AG08395 (cell line): ENCODE measurements at regions not wholly inside any gene's neighbourhood (a gene's known extent, or its start where the extent isn't known, plus 50 kb on each side); places are given as distances from the start of the nearest gene placed in this dataset.
"Not testable (repeated sequence)": the region's sequence is repeated elsewhere in the genome, so short reads cannot be mapped to it uniquely, and the experiment has no call there.

Experiments used
- DNase-seq: peaks from one replicate; pipeline ENCODE4 v3.0.0; 2012; ENCODE audit warnings: mixed read lengths, low spot score

DNA sequence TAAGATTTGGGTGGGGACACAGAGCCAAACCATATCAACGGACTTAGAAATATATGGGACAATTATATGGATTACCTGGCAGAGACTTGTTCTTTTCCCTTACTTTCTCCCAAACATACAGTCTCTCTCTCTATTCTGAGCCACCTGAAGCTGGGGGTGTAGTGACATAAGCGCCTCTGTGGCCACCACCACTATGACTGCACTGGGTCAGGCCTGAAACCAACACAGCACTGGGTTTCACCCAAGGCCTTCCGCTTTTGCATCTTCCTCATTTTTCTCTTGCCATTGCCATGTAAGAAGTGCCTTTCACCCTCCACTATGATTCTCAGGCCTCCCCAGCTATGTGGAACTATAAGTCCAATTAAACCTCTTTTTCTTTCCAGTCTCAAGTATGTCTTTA, 514.5 kb upstream of the FOXG1 start:
- DNase-seq = not testable (repeated sequence)

DNA sequence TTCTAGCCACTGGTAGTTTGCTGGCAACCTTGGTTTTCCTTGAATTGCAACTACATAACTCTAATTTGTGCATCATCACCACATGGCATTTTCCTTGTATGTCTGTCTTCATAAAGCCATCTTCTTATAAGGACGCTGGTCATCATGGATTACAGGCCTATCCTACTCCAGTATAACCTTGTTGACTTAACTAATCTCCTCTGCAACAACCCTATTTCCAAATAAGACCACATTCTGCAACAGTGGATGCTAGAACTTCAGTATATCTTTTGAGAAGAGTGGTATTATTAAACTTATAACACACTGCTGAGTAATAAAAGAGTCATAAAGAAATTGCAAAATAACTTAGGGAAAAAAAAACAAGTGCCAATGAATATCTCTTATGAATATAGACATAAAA, 511.8 kb upstream of the FOXG1 start:
- no peak for DNase-seq

DNA sequence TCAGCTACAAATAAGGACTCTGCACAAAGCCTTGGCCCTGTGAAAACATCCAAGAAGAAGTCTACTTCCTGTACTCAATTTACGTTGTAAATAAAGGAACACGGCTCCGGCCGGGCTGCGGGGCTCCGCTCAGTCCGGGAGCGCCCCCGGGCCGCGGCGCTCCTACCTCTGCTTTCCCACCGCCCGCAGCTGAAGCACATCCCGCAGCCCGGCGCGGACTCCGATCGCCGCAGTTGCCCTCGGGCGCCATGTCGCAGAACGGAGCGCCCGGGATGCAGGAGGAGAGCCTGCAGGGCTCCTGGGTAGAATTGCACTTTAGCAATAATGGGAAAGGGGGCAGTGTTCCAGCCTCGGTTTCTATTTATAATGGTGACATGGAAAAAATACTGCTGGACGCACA, 502.3 kb upstream of the FOXG1 start:
- no peak for DNase-seq

DNA sequence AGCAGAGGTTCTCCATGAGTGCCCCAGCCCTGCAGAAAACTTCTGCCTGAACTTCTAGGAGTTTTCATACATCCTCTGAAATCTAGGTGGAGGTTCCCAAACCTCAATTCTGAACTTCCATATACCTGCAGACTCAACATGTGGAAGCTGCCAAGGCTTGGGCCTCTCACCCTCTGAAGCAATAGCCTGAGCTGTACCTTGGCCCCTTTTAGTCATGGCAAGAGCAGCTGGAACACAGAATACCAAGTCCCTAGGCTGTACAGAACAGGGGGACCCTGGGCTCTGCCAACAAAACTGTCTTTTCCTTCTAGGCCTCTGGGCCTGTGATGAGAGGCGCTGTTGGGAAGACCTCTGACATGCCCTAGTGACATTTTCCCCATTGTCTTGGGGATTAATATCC, 494.3 kb upstream of the FOXG1 start:
- no peak for DNase-seq

DNA sequence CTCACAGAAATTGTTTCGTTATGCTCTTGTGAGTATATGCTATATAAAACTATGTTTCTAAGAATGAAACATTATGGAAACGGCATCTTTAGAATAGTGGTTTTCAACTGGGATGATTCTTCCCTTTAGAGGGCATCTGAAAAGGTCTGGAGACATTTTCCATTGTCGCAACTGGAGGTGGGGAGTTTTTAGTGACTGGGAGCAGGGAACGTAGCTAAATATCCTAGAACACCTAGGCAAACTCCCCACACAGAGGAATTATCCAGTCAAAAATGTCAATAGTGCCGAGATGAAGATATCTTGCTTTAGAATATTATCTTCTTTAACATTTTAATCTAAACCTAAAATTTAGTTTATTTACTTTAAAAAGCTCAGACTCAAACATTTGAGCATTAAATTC, 486.1 kb upstream of the FOXG1 start:
- DNase-seq = no peak

DNA sequence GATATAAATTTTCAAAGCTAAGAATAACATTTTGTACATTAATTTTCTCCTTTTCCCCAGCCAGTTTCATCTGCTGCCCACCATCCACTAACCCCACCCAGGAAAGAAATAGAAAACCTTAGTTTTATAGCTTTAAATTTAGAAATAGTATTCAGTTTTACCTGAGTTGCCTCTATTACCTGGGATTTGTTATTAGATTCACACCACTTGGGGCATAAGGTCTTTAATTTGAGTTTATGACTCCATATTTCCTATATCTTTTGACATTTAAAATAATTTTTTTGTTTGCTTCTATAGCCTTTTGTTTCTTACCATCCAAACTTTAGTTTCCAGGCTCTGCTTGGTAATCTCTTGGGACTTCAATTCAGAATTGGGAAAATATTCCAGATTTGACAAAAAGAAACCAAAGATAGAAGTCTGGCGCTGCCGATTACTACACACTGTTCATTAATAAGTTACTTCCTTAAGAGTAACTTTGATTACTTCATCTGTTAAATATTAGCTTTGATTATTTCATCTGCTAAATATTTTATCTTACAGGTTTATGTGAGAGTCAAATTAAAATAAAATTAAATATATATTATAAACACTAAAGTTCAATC, 485.5 kb upstream of the FOXG1 start:
- DNase-seq = no peak

DNA sequence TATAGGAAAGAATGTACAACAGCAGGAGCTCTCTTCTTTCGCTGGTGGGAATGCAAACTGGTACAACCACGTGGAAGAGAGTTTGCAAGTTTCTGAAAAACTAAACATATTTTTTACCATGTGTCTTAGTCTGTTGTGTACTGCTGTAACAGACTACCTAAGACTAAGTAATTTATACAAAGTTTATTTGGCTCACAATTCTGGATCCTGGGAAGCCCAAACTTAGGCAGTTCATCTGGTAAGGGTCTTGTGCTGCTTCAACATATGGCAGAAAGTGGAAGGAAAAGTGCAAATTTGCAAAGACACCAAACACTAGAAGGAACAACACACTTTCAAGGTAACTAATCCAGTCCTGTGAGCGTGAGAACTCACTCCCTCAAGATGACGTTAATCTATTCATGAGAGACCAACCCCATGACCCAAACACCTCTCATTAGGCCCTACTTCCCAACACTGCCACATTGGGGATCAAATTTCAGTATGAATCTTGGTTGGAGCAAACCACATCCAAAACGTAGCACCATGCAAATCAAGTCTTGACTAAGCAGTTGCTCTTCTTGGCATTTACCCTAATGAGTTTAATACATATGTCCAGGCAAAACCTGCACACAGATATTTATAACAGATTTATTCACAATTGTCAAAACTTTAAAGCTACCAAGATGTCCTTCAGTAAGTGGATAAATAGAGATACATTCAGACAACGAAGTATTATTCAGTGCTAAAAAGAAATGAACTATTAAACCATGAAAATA, 481.9 kb upstream of the FOXG1 start:
- no peak for DNase-seq

DNA sequence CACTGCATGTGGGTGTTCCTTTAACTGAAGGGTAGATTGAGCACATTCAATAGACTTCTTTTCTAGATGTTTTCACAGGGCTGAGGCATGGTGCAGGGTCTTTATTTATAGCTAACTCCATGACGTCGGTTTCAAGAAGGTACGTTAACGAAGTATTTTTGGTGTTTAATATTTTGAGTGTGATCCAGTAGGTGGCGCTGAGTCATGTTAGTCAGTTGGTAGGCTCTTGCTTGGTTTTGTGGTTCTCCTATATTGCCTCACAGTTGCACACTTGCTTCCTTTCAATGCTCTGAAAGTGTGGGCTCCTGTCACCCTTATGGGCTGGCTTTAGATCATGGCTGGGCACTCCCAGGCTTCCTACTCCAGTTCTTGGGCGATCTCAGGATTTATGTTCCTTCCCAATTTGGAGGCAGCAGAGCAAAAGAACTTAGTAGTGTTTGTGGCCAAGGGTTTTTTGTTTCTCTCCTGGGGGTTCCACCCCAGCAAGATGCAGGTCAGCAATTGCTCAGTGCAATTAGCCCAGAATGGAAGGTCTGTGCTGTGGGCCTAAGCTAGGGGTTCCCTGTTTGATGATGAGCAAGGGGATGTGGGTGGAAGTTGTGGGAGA, 471.6 kb upstream of the FOXG1 start:
- DNase-seq = no peak

DNA sequence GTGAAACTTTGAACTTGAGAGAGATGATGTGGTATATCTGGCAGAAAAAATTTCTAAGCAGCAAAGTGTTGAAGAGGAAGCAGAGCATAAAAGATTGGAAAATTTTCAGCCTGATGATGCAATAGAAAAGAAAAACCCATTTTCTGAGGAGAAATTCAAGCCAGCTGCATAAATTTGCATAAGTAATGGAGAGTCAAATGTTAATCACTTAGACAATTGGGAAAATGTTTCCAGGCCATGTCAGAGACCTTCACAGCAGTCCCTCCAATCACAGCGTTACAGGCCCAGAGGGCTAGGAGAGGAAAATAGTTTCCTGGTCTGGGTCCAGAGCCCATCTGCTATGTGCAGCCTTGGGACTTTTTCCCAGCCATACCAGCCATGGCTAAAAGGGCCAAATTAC, 469.0 kb upstream of the FOXG1 start:
- DNase-seq = no peak

DNA sequence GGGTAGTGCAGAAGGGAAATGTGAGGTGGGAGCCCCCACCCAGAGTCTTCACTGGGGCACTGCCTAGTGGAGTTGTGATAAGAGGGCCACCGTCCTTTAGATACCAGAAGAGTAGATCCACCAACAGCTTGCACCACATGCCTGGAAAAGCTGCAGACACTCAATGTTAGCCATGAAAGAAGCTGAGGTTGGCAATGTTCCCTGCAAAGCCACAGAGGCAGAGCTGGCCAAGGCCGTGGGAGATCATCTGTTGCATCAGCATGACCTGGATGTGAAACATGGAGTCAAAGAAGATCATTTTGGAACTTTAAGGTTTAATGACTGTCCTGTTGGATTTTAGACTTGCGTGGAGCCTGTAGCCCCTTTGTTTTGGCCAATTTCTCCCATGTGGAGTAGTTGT, 468.4 kb upstream of the FOXG1 start:
- DNase-seq = no peak

DNA sequence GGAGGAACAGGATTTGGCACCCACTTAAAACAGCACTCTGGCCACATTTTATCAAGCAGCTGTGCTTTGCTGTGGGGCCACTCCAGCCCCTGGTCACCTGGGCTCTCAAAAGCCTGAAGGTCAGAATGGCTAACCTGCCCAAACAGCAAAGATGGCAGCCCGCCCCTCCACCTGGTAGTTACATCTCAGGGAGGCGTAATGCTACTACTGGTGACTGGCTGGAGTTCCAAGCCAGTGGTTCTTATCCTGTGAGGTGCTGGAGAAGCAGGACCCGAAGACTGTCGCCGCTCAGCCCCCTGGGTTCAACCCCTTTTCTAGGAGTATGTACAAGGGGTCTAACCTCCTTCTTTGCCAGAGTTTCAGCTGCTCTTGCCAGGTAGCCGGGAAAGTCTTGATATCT, 467.4 kb upstream of the FOXG1 start:
- no peak for DNase-seq

DNA sequence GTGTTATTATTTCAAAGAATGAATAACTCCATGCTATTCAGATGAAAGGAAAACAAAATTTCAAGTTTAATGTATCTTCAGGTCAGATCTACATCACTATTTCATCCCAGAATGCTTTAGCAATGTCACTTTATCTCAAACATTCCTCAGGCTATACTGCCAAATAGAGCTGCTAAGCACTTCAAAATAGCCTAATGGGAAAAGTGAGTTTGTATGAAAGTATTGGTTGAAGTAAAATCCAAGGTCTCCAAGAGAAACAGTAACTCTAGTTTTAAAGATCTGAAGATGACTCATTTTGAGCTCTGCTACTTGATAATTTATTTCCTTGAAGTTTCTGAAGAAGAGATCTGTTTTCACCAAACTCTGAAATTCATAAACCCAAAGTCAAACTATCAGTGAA, 466.2 kb upstream of the FOXG1 start:
- DNase-seq = no peak

DNA sequence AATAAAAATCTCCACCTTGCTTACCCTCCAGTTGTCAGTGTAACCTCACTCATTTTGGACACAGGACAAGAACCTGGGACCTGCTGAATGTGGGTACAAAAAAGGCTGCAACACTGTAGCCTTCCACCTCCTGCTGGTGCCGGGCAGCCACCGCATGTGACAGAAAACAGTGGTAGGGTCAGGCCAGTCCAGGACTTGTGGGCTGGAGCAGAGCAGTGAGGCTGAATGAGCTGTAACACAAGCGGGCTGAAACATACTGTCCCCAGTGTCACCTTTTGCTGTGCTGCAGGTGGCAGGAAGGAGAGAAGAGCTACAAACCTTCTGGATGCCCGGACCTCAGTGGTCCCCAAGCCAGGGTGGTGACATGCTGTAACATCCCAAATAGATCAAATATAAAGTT, 465.4 kb upstream of the FOXG1 start:
- DNase-seq = no peak

DNA sequence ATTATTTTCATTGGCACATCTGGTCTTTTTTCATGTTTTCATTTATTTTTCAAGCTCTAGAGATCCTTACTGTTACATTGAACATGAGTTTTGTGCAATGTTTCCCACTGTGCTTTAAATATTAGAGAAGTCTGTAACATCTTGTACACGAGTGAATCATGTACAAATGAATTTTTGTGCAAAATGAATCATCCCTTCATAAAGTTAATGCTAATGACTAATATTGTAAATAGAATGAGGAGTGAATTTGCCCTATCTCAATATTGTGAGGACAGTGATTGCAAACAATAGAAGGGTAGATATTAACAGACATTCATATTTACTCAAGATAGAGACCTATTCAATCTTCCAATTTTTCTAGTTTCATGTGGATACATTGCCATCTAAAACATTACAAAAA, 463.3 kb upstream of the FOXG1 start:
- DNase-seq = no peak

DNA sequence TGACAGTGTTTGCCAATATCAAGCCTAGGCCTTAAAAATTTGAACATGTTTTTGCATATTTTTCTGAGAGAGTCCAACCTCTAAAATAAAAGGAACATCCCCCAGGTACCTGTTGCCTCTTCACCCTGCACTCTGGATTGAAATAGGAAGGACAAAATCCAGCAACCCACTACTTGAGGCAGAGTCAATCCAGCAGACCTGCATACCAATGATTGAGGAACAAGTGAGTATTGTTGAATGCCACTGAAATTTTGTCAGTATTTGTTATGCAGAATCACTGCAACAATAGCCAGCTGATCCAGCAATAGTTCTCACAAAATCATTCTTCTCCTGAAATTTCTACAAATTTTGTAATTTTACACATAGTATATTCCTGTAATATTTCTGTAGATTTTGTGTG, 460.6 kb upstream of the FOXG1 start:
- DNase-seq = no peak

DNA sequence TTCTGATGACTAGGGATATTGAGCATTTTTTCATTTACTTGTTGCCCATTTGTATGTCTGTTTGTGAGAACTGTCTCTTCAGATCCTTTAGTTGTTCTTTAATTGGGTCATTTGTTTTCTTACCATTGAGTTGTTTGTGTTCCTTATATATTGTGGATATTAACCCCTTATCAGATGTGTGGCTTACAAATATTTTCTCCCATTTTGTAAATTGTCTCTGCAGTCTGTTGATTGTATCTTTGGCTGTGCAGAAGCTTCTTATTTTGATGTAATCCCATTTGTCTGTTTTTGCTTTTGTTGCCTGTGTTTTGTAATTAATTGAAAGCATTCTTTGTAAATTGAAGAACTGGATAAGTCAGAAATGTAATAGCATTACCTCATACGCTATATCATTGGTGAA, 459.1 kb upstream of the FOXG1 start:
- no peak for DNase-seq

DNA sequence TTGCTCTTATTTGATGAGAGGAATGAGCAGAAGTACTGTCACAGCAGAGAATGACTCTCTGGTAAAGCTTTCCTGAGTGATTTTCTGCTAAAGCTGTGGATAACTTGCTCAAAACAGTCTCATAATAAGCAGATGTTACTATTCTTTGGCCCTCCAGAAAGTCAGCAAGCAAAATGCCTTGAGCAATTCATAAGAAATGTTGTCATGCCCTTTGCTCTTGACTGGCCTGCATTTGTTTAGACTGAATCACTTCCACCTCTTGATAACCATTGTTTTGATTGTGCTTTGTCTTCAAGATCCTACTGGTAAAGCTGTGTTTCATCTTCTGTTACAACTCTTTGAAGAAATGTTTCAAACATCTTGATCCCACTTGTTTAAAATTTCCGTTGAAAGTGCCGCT, 457.9 kb upstream of the FOXG1 start:
- no peak for DNase-seq

DNA sequence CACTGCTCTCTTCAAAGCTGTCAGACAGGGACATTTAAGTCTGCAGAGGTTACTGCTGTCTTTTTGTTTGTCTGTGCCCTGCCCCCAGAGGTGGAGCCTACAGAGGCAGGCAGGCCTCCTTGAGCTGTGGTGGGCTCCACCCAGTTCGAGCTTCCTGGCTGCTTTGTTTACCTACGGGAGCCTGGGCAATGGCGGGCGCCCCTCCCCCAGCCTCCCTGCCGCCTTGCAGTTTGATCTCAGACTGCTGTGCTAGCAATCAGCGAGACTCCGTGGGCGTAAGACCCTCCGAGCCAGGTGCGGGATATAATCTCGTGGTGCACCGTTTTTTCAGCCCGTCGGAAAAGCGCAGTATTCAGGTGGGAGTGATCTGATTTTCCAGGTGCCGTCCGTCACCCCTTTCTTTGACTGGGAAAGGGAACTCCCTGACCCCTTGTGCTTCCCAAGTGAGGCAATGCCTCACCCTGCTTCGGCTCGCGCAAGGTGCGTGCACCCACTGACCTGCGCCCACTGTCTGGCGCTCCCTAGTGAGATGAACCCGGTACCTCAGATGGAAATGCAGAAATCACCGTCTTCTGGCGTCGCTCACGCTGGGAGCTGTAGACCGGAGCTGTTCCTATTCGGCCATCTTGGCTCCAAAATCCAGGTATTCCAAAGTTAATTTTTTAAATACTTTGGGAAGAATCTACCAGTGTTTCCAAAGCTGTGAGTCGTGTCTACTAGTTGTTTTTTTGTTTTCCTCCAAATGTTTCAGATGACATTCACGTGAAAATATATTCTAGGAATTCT, 448.5 kb upstream of the FOXG1 start:
- DNase-seq = not testable (repeated sequence)

DNA sequence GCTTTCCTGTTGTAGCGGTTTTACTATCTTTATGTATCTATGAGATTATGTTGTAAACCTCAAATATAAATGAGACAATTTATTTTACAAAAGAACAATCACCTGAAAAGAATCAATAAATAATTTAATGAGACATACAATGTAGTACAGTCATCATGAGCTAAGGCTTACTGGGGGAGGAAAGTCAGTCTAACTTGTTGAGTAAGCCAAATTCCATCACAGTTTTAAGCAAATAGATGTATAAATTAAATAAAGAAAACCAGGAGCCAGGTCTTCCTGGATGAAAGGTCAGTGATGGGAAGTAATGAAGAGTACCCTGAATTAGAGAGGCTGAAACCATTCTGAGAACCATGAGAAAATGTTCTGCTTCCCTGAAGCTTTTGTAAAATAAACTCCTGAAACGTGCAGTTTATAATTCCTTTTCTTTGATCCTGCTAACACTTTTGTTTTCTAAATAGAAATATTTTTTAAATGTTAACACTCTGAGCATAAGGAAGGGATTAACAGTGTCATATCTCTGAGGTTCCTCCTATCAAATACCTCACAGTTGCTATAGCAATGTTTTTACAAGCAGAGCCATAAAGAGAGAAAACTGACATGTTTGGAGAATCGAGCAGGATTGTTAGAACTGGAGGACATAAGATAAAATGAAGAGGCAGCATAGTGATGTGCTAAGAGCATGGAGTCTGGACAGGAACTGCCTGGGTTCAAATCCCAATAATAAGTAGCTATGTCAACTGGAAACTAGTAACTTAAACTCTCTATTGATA, 444.9 kb upstream of the FOXG1 start:
- no peak for DNase-seq

DNA sequence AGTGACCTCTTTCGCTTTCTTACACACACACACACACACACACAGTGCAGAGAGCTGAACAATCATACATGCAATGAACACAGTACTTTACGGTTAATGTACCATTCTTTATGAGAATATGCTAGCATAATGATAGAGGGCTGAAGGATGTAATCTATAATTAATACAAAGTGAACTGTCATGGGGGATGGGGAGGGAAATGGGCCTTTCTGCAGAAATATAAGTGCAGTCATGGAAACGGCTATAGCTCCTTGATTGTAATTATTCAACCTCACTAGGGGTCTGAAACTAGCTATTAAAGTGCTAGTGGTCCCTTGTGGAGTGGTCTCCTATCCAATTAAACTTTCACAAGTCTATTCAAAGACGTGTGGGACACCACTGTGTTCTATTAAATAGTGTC, 443.2 kb upstream of the FOXG1 start:
- no peak for DNase-seq

DNA sequence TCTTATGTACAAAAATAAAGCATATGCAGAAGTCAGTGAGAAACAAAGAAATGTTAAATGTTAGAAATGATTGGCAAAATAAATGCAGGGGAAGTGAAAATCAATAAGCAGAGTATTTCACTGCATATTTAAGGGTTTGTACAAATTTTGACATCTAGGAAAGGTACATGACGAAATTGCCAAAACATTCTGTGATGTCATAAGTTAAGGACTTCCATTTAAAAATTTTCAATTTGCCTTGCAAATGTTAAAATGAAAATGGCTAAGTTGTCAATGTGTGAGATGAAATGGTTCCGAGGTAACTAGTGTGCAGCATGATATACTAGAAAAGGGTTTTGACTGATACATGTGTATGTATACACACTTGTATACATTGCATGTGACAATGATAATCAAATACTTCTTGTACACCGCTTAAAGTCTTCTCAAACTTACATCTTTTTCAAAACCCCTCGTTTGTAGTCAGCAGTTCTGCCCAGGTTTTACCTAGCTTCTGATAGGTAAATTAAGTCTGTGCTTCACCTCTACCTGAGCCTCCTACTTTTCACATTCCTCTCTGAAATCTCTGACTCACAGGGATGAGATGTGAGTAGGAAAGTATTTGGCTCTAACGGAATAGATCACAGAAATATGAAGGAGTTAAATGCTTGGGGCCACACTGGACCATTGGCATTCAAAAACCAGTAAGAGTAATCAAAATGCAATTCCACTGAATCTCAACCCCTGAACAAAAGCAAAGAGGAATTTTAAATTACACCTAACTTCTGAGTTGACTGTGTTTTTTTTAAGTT, 442.4 kb upstream of the FOXG1 start:
- no peak for DNase-seq
